GM18868 (cell line): ENCODE measurements at regions not wholly inside any gene's neighbourhood (a gene's known extent, or its start where the extent isn't known, plus 50 kb on each side); places are given as distances from the start of the nearest gene placed in this dataset.
"Not testable (repeated sequence)": the region's sequence is repeated elsewhere in the genome, so short reads cannot be mapped to it uniquely, and the experiment has no call there.

Experiments used
- ATAC-seq: cut with Tn5 transposase; IDR thresholded peaks from one replicate; pipeline ENCODE4 v1.9.1; 2021; ENCODE audit warnings: mild to moderate bottlenecking, moderate library complexity; ENCODE audit not compliant: unreplicated experiment

GRCh38 chr10:94124147-94124546 is 130.4 kb downstream of the PLCE1 start:
- not testable (repeated sequence) for ATAC-seq

- not testable (repeated sequence) for ATAC-seq
Measured at GRCh38 chr10:94125268-94125667, 131.5 kb downstream of the PLCE1 start.

GRCh38 chr10:94125856-94126255 is 132.1 kb downstream of the PLCE1 start:
- ATAC-seq, result no peak

- ATAC-seq, result no peak
Measured at GRCh38 chr10:94129393-94130130, 135.8 kb downstream of the PLCE1 start.

- ATAC-seq, result no peak
Measured at GRCh38 chr10:94131885-94132284, 138.2 kb downstream of the PLCE1 start.

GRCh38 chr10:94133239-94133638 is 139.5 kb downstream of the PLCE1 start:
- ATAC-seq, result no peak

- no peak for ATAC-seq
Measured at GRCh38 chr10:94137747-94138146, 144.0 kb downstream of the PLCE1 start.

- no peak for ATAC-seq
Measured at GRCh38 chr10:94138391-94138790, 144.7 kb downstream of the PLCE1 start.

GRCh38 chr10:94143261-94143660 is 149.5 kb downstream of the PLCE1 start:
- no peak for ATAC-seq

GRCh38 chr10:94146313-94146712 is 152.6 kb downstream of the PLCE1 start:
- ATAC-seq, result no peak

GRCh38 chr10:94146746-94147145 is 153.0 kb downstream of the PLCE1 start:
- no peak for ATAC-seq

GRCh38 chr10:94149702-94150101 is 156.0 kb downstream of the PLCE1 start:
- no peak for ATAC-seq

- ATAC-seq, result no peak
Measured at GRCh38 chr10:94150541-94151184, 156.9 kb downstream of the PLCE1 start.

- ATAC-seq, result no peak
Measured at GRCh38 chr10:94155722-94156271, 162.1 kb downstream of the PLCE1 start.

GRCh38 chr10:94156453-94156852 is 162.7 kb downstream of the PLCE1 start:
- ATAC-seq, result no peak

- not testable (repeated sequence) for ATAC-seq
Measured at GRCh38 chr10:94165158-94165611, 171.5 kb downstream of the PLCE1 start.

- no peak for ATAC-seq
Measured at GRCh38 chr10:94172332-94172731, 178.6 kb downstream of the PLCE1 start.

GRCh38 chr10:94173594-94173993 is 179.9 kb downstream of the PLCE1 start:
- no peak for ATAC-seq

GRCh38 chr10:94174838-94175237 is 181.1 kb downstream of the PLCE1 start:
- no peak for ATAC-seq

- no peak for ATAC-seq
Measured at GRCh38 chr10:94178475-94179253, 184.1 kb downstream of the NOC3L start.

GRCh38 chr10:94180576-94180975 is 182.2 kb downstream of the NOC3L start:
- ATAC-seq, result no peak
